ENCODE measurements at regions not wholly inside any gene's neighbourhood (a gene's known extent, or its start where the extent isn't known, plus 50 kb on each side); places are given as distances from the start of the nearest gene placed in this dataset.

DNA sequence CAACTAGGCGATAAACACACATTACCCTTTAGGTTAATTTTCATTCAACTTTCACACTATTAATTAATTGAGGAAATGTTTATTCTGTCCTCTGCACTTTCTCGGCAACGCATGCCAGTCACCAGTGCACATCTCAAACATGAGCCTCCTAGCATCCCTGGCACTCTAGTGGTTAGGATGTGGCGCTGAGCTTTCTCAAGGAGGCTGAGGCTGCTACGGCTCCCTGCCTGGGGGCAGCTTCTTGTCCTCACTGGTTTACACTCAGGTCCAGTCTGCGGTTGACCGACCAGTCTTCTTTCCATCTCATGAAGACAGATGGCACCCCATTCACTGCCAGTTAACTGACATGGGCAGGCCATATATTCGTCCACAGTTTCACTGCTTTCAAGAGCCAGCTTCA is 463.4 kb downstream of the EIPR1 start:
- Histone ChIP-seq H3K36me3 (no peaks in the 10 kb centered on the region), H3K27me3 (no peaks in the 10 kb centered on the region), H3K4me3 (no peak overlapping the region), H3K4me1 (no peaks in the 10 kb centered on the region), H3K27ac (no peak overlapping the region), H3K9me3 (peaks cover 0 to 7% (median 0%) of the 10 kb centered on the region in 4 donors)
- intact Hi-C loops (cut with DNase I), result no loop called here
- DNase-seq, result no peak
- TF ChIP-seq POLR2A (IDR thresholded peaks at IDR 0.05) (no peak), EP300 (IDR thresholded peaks at IDR 0.05) (no peak)
- TF ChIP-seq, protein P1, sequence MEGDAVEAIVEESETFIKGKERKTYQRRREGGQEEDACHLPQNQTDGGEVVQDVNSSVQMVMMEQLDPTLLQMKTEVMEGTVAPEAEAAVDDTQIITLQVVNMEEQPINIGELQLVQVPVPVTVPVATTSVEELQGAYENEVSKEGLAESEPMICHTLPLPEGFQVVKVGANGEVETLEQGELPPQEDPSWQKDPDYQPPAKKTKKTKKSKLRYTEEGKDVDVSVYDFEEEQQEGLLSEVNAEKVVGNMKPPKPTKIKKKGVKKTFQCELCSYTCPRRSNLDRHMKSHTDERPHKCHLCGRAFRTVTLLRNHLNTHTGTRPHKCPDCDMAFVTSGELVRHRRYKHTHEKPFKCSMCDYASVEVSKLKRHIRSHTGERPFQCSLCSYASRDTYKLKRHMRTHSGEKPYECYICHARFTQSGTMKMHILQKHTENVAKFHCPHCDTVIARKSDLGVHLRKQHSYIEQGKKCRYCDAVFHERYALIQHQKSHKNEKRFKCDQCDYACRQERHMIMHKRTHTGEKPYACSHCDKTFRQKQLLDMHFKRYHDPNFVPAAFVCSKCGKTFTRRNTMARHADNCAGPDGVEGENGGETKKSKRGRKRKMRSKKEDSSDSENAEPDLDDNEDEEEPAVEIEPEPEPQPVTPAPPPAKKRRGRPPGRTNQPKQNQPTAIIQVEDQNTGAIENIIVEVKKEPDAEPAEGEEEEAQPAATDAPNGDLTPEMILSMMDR (IDR thresholded peaks at IDR 0.05), result no peak
- 91% methylated on average over 8 of the region's 8 CpGs for WGBS, 2 donors

DNA sequence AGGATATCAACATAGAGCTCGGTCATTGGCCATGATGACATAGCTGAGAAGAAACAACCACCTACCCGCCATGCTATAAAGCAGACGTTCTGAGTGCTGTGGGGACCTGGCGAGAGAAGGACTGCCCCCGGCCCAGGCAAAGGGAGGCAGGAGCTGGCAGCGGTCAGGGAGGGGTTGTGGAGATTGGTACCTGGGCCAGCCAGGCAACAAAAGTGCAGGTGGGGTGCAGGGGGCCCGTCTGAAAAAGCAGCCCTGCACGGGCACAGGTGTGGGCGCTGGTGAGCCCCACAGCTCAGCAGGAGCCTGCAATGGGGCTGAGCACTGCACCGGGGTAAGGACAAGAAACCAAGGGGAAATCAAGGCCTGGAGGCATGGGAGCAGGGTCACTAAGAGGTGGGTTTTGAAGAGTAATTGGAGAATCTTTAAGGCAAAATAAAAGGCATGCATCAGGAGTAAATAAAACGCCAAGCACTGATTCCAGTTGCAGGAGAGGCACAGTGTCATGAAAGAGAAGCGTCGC is 464.0 kb downstream of the EIPR1 start:
- Histone ChIP-seq H3K36me3 (no peaks in the 10 kb centered on the region), H3K27me3 (no peaks in the 10 kb centered on the region), H3K9me3 (peaks cover 0 to 7% (median 0%) of the 10 kb centered on the region in 4 donors), H3K4me3 (no peak overlapping the region), H3K27ac (no peak overlapping the region), H3K4me1 (no peaks in the 10 kb centered on the region)
- TF ChIP-seq POLR2A (IDR thresholded peaks at IDR 0.05), result no peak
- TF ChIP-seq, protein P1 (IDR thresholded peaks at IDR 0.05), result no peak
- WGBS, 2 donors, result 85 to 86% methylated on average over 13 of the region's 13 CpGs
- intact Hi-C loops (cut with DNase I), result no loop called here
- no peak for DNase-seq

DNA sequence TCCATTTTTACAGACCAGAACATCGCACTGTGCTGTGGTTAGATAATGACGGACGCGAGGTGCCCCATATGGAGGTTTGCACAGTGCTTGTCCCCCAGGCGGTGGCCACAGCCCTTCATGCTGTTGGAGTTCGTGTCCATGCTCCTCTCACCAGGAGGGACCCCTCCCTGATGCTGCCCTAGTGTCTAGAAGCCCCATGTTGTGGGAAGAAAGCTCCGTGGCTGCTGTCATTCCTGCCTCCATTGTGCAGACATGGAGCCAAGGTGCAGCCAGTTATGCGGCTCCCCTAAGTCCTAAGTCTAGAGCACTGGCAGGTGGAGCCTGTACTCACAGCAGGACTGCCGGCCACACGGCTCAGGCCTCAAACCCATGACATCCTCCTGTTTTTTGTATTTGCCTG is 464.9 kb downstream of the EIPR1 start:
- no peak for TF ChIP-seq POLR2AphosphoS5 (IDR thresholded peaks at IDR 0.05)
- TF ChIP-seq EP300 (IDR thresholded peaks at IDR 0.05), result no peak
- TF ChIP-seq, protein P1 (IDR thresholded peaks at IDR 0.05), result no peak
- TF ChIP-seq POLR2A (IDR thresholded peaks at IDR 0.05), result no peak
- Histone ChIP-seq H3K9me3 (peaks cover 0 to 7% (median 0%) of the 10 kb centered on the region in 4 donors), H3K4me3 (no peak overlapping the region), H3K36me3 (no peaks in the 10 kb centered on the region), H3K27ac (no peak overlapping the region), H3K27me3 (no peaks in the 10 kb centered on the region), H3K4me1 (no peaks in the 10 kb centered on the region)
- intact Hi-C loops (cut with DNase I), result no loop called here
- WGBS, 2 donors, result 83 to 87% methylated on average over 10 of the region's 10 CpGs
- no peak for DNase-seq

DNA sequence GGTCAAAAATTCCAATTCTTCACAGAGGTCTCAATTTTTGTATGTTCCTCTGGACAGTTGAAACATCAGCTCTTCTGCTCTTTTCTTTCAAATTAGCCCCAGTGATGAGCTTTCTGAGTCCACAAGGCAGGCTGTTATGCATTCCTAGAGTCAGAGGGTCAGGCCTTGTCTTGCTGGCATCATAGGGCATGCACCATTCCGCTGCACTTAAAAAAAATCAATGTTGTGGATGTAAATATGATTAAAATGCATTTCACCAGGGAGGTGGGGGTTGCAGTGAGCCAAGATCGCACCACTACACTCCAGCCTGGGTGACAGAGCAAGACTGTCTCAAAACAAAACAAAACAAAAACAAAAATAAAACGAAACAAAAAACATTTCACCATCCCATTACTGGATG is 465.3 kb downstream of the EIPR1 start:
- H3K4me3 ChIP-seq, result no peak overlapping the region
- DNase-seq, result no peak
- H3K27ac ChIP-seq, result no peak overlapping the region
- H3K4me1 ChIP-seq, result no peaks in the 10 kb centered on the region
- no peaks in the 10 kb centered on the region for H3K27me3 ChIP-seq
- WGBS, 2 donors, result 73 to 85% methylated on average over 3 of the region's 3 CpGs
- TF ChIP-seq POLR2A (IDR thresholded peaks at IDR 0.05), result no peak
- no peak for TF ChIP-seq POLR2AphosphoS5 (IDR thresholded peaks at IDR 0.05)
- no peaks in the 10 kb centered on the region for H3K36me3 ChIP-seq
- intact Hi-C loops (cut with DNase I), result no loop called here
- peaks cover 0 to 7% (median 0%) of the 10 kb centered on the region in 4 donors for H3K9me3 ChIP-seq

DNA sequence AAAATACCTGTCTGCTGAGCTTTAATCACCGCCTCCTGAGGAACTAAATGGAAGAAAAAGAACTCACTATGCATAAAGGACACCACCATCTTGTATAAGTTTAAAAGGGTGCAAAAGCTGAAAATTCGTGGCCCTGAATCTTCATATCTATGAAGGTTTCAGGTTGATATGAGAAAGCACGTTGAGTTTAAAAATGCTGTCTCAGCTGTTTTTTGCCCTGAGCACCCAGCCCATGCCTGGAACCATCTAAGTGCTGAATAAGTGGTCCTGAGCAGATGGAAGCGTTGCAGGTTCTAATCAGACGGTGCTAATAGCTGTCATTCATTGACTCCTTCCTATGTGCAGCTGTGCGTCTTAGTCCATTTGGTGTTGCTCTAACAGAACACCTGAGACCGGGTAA is 467.4 kb downstream of the EIPR1 start:
- Histone ChIP-seq H3K36me3 (no peaks in the 10 kb centered on the region), H3K9me3 (no peaks in the 10 kb centered on the region), H3K27me3 (no peaks in the 10 kb centered on the region), H3K4me3 (no peak overlapping the region), H3K4me1 (no peaks in the 10 kb centered on the region), H3K27ac (no peak overlapping the region)
- WGBS, 2 donors, result 91 to 92% methylated on average over 7 of the region's 7 CpGs
- TF ChIP-seq, protein P1 (IDR thresholded peaks at IDR 0.05), result no peak
- TF ChIP-seq POLR2A (IDR thresholded peaks at IDR 0.05) (no peak), EP300 (IDR thresholded peaks at IDR 0.05) (no peak)
- intact Hi-C loops (cut with DNase I), result no loop called here
- no peak for DNase-seq

All from sigmoid colon (tissue), 6 donors.